ENCODE measurements at regions not wholly inside any gene's neighbourhood (a gene's known extent, or its start where the extent isn't known, plus 50 kb on each side); places are given as distances from the start of the nearest gene placed in this dataset.

DNA sequence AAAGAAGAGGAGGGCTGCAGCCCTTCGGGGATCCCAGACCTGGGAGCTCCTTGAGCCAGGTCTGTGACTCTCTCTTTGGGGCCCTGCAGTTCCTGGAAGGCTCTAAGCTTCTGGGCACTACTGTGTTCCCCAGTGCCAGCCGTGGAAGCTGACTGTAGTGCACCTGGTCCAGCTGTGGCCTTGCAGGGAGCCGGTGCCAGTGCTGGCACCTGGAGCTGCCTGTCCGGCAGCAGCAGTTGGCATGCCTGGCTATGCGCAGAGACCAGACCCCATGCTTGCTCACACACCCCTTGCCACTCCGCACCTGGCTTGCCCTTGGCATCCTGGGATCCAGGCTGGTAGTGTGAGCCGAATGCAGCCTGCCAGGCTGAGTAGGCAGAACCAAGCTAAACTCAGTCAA lies 91.0 kb upstream of the PUM3 start:
- H3K36me3 ChIP-seq (ENCODE audit: control insufficient read depth in 2 of 2, insufficient read depth in 1 of 2, low read length in 2 of 2), result no peaks in the 10 kb centered on the region
- no peak overlapping the region for H3K27ac ChIP-seq (ENCODE audit: extremely low read depth, low read depth, low read length)
- no peak overlapping the region for H3K4me3 ChIP-seq (ENCODE audit: low read depth, low read length)
- no peaks in the 10 kb centered on the region for H3K9me3 ChIP-seq (ENCODE audit: control insufficient read depth, insufficient read depth, low read depth, low read length)
- ChIA-PET CTCF (no interaction called here), POLR2A (no interaction called here)
- no peaks in the 10 kb centered on the region for H3K4me1 ChIP-seq (ENCODE audit: control insufficient read depth, insufficient read depth, low read length)
- TF ChIP-seq MEIS1 (CRISPR knock-in tag; IDR thresholded peaks at IDR 0.05; ENCODE audit: borderline replicate concordance), result no peak
- TF ChIP-seq, protein P1, sequence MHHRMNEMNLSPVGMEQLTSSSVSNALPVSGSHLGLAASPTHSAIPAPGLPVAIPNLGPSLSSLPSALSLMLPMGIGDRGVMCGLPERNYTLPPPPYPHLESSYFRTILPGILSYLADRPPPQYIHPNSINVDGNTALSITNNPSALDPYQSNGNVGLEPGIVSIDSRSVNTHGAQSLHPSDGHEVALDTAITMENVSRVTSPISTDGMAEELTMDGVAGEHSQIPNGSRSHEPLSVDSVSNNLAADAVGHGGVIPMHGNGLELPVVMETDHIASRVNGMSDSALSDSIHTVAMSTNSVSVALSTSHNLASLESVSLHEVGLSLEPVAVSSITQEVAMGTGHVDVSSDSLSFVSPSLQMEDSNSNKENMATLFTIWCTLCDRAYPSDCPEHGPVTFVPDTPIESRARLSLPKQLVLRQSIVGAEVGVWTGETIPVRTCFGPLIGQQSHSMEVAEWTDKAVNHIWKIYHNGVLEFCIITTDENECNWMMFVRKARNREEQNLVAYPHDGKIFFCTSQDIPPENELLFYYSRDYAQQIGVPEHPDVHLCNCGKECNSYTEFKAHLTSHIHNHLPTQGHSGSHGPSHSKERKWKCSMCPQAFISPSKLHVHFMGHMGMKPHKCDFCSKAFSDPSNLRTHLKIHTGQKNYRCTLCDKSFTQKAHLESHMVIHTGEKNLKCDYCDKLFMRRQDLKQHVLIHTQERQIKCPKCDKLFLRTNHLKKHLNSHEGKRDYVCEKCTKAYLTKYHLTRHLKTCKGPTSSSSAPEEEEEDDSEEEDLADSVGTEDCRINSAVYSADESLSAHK (tag by site-specific recombination; IDR thresholded peaks at IDR 0.05), result no peak
- no peak for TF ChIP-seq GFI1B (tag by site-specific recombination; IDR thresholded peaks at IDR 0.05)
- TF ChIP-seq GLI2 (tag by site-specific recombination; IDR thresholded peaks at IDR 0.05; ENCODE audit: borderline replicate concordance, low read depth), result no peak
- TF ChIP-seq ZNF600 (tag by site-specific recombination; IDR thresholded peaks at IDR 0.05), result no peak
- no peak for TF ChIP-seq MZF1 (tag by site-specific recombination; IDR thresholded peaks at IDR 0.05; ENCODE audit: borderline replicate concordance)
- TF ChIP-seq ZNF174 (tag by site-specific recombination; IDR thresholded peaks at IDR 0.05), result no peak
- TF ChIP-seq ZNF510 (tag by site-specific recombination; IDR thresholded peaks at IDR 0.05; ENCODE audit: insufficient replicate concordance), result no peak
- no peak for TF ChIP-seq ZNF558 (tag by site-specific recombination; IDR thresholded peaks at IDR 0.05)
- no peak for TF ChIP-seq TCF7L2 (IDR thresholded peaks at IDR 0.05; ENCODE audit: borderline replicate concordance, low read depth, low read length)

DNA sequence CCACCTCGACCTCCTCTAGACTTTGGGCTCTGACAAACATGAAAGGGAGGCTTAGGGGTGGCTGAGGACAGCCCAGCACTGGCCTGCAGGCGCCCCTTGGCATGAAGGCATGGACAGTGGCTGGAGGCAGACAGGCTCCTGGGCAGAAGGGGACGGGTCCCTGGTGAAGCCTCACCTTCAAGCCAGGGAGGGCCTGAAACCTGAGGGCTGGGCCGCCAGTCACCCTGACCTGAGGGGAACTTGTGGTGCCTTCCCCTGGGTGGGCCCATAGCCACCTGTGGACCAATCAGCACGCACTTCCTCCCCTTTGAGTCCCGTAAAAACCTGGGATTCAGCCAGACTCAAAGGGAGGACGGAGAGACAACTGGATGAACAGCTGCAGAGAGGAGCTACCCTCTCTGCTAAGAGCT lies 90.4 kb upstream of the PUM3 start:
- H3K4me3 ChIP-seq (ENCODE audit: low read depth, low read length), result no peak overlapping the region
- no peaks in the 10 kb centered on the region for H3K4me1 ChIP-seq (ENCODE audit: control insufficient read depth, insufficient read depth, low read length)
- H3K36me3 ChIP-seq (ENCODE audit: control insufficient read depth in 2 of 2, insufficient read depth in 1 of 2, low read length in 2 of 2), result no peaks in the 10 kb centered on the region
- H3K9me3 ChIP-seq (ENCODE audit: control insufficient read depth, insufficient read depth, low read depth, low read length), result no peaks in the 10 kb centered on the region
- H3K27ac ChIP-seq (ENCODE audit: extremely low read depth, low read depth, low read length), result no peak overlapping the region
- POLR2A ChIA-PET, result no interaction called here
- no peak for TF ChIP-seq ZNF776 (tag by site-specific recombination; IDR thresholded peaks at IDR 0.05; ENCODE audit: borderline replicate concordance)
- no peak for TF ChIP-seq PRDM1 (tag by site-specific recombination; IDR thresholded peaks at IDR 0.05)
- TF ChIP-seq, protein P2, sequence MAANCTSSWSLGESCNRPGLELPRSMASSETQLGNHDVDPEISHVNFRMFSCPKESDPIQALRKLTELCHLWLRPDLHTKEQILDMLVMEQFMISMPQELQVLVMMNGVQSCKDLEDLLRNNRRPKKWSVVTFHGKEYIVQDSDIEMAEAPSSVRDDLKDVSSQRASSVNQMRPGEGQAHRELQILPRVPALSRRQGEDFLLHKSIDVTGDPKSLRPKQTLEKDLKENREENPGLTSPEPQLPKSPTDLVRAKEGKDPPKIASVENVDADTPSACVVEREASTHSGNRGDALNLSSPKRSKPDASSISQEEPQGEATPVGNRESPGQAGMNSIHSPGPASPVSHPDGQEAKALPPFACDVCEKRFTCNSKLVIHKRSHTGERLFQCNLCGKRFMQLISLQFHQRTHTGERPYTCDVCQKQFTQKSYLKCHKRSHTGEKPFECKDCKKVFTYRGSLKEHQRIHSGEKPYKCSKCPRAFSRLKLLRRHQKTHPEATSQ (tag by site-specific recombination; IDR thresholded peaks at IDR 0.05), result no peak
- CTCF ChIA-PET, result no interaction called here

- POLR2A ChIA-PET, result no interaction called here
- no peaks in the 10 kb centered on the region for H3K4me1 ChIP-seq (ENCODE audit: control insufficient read depth, insufficient read depth, low read length)
- CTCF ChIA-PET, result no interaction called here
- H3K9me3 ChIP-seq (ENCODE audit: control insufficient read depth, insufficient read depth, low read depth, low read length), result no peaks in the 10 kb centered on the region
- H3K4me3 ChIP-seq (ENCODE audit: low read depth, low read length), result no peak overlapping the region
- no peak overlapping the region for H3K27ac ChIP-seq (ENCODE audit: extremely low read depth, low read depth, low read length)
- H3K36me3 ChIP-seq (ENCODE audit: control insufficient read depth in 2 of 2, insufficient read depth in 1 of 2, low read length in 2 of 2), result no peaks in the 10 kb centered on the region
- TF ChIP-seq ZNF560 (tag by site-specific recombination; IDR thresholded peaks at IDR 0.05; ENCODE audit: borderline replicate concordance) (no peak), ZBTB8A (tag by site-specific recombination; IDR thresholded peaks at IDR 0.05) (no peak), ZSCAN30 (tag by site-specific recombination; IDR thresholded peaks at IDR 0.05) (no peak), ZBTB21 (tag by site-specific recombination; IDR thresholded peaks at IDR 0.05) (no peak), ZNF747 (tag by site-specific recombination; IDR thresholded peaks at IDR 0.05) (no peak), ZNF324 (tag by site-specific recombination; IDR thresholded peaks at IDR 0.05) (no peak), ZNF19 (tag by site-specific recombination; IDR thresholded peaks at IDR 0.05; ENCODE audit: low read depth) (no peak), ZNF354C (tag by site-specific recombination; IDR thresholded peaks at IDR 0.05; ENCODE audit: borderline replicate concordance, low read depth) (no peak), ZNF211 (tag by site-specific recombination; IDR thresholded peaks at IDR 0.05; ENCODE audit: low read depth) (no peak)
- TF ChIP-seq, protein P3, sequence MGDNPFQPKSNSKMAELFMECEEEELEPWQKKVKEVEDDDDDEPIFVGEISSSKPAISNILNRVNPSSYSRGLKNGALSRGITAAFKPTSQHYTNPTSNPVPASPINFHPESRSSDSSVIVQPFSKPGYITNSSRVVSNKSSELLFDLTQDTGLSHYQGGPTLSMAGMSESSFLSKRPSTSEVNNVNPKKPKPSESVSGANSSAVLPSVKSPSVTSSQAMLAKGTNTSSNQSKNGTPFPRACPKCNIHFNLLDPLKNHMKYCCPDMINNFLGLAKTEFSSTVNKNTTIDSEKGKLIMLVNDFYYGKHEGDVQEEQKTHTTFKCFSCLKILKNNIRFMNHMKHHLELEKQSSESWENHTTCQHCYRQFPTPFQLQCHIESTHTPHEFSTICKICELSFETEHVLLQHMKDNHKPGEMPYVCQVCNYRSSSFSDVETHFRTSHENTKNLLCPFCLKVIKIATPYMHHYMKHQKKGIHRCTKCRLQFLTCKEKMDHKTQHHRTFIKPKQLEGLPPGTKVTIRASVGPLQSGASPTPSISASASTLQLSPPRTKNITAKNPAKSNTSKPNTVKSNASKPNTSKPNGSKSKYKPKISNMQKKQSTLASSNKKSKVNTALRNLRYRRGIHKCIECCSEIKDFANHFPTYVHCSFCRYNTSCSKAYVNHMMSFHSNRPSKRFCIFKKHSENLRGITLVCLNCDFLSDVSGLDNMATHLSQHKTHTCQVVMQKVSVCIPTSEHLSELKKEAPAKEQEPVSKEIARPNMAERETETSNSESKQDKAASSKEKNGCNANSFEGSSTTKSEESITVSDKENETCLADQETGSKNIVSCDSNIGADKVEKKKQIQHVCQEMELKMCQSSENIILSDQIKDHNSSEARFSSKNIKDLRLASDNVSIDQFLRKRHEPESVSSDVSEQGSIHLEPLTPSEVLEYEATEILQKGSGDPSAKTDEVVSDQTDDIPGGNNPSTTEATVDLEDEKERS (tag by site-specific recombination; IDR thresholded peaks at IDR 0.05), result no peak
- TF ChIP-seq, protein P4, sequence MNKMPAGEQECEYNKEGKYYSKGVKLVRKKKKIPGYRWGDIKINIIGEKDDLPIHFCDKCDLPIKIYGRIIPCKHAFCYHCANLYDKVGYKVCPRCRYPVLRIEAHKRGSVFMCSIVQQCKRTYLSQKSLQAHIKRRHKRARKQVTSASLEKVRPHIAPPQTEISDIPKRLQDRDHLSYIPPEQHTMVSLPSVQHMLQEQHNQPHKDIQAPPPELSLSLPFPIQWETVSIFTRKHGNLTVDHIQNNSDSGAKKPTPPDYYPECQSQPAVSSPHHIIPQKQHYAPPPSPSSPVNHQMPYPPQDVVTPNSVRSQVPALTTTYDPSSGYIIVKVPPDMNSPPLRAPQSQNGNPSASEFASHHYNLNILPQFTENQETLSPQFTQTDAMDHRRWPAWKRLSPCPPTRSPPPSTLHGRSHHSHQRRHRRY (tag by site-specific recombination; IDR thresholded peaks at IDR 0.05), result no peak
Observed at GRCh38 chr9:2933165-2934095, 89.5 kb upstream of the PUM3 start.

Data from HEK293 (cell line).